ENCODE measurements at regions not wholly inside any gene's neighbourhood (a gene's known extent, or its start where the extent isn't known, plus 50 kb on each side); places are given as distances from the start of the nearest gene placed in this dataset.

DNA sequence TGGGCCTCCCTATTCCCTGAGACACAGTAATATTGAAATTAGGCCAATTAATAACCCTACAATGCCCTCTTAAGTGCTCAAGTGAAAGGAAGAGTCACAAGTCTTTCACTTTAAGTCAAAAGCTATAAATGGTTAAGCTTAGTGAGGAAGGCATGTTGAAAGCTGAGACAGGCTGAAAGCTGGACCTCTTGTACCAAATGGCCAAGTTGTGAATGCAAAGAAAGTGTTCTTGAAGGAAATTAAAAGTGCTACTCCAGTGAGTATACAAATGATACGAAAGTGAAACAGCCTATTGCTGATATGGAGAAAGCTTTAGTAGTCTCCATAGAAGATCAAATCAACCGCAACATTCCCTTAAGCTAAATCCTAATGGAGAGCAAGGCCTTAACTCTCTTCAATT, 140.8 kb downstream of the PTCSC3 start:
- intact Hi-C loops (cut with micrococcal nuclease) = no loop called here
- in situ Hi-C loops (cut with MboI) = no loop called here
- Histone ChIP-seq H4K20me1 (replicated peaks; ENCODE audit: control insufficient read depth, insufficient read depth, low read length) (no peaks in the 10 kb centered on the region), H3K36me3 (ENCODE audit: control insufficient read depth, insufficient read depth, low read length) (no peaks in the 10 kb centered on the region), H3K27me3 (ENCODE audit: control insufficient read depth in 2 of 2, insufficient read depth in 2 of 2, low read length in 2 of 2) (peaks cover 0 to 6% of the 10 kb centered on the region in 2 experiments; a peak in 1 of 5 replicates), H3K27ac (ENCODE audit: extremely low read depth, low read depth, low read length) (no peak overlapping the region), H3K4me1 (replicated peaks in 1 of 2; ENCODE audit: control insufficient read depth in 2 of 2, insufficient read depth in 2 of 2, low read length in 2 of 2) (no peaks in the 10 kb centered on the region), H3K9me3 (replicated peaks; ENCODE audit: control insufficient read depth, insufficient read depth, low read depth, low read length) (no peaks in the 10 kb centered on the region), H3K4me3 (no peak overlapping the region), H3K4me2 (ENCODE audit: insufficient read depth, low read length) (no peak overlapping the region), H3K9ac (ENCODE audit: insufficient read depth in 1 of 2, low read depth in 2 of 2, low read length in 2 of 2) (no peak overlapping the region), H3K9me1 (ENCODE audit: control insufficient read depth, insufficient read depth, low read length) (no peaks in the 10 kb centered on the region), H3K79me2 (ENCODE audit: control insufficient read depth, insufficient read depth, low read length) (no peaks in the 10 kb centered on the region), H2AFZ (ENCODE audit: low read depth, low read length) (no peak overlapping the region)
- BruUV-seq (replicated peaks) = no TSS peak
- ChIA-PET POLR2A (no interaction called here), CTCF (ENCODE audit: low intra/inter-chr PET ratio) (no interaction called here)
- DNase-seq (ENCODE audit: extremely low read depth in 1 of 4, low spot score in 3 of 4) (no peak), FAIRE-seq (no peak), ATAC-seq (no peak)
- WGBS (ENCODE audit: insufficient coverage, low coverage, missing lambda C conversion rate) = 3% methylated on average over 2 of the region's 2 CpGs
- TF ChIP-seq, protein P1, sequence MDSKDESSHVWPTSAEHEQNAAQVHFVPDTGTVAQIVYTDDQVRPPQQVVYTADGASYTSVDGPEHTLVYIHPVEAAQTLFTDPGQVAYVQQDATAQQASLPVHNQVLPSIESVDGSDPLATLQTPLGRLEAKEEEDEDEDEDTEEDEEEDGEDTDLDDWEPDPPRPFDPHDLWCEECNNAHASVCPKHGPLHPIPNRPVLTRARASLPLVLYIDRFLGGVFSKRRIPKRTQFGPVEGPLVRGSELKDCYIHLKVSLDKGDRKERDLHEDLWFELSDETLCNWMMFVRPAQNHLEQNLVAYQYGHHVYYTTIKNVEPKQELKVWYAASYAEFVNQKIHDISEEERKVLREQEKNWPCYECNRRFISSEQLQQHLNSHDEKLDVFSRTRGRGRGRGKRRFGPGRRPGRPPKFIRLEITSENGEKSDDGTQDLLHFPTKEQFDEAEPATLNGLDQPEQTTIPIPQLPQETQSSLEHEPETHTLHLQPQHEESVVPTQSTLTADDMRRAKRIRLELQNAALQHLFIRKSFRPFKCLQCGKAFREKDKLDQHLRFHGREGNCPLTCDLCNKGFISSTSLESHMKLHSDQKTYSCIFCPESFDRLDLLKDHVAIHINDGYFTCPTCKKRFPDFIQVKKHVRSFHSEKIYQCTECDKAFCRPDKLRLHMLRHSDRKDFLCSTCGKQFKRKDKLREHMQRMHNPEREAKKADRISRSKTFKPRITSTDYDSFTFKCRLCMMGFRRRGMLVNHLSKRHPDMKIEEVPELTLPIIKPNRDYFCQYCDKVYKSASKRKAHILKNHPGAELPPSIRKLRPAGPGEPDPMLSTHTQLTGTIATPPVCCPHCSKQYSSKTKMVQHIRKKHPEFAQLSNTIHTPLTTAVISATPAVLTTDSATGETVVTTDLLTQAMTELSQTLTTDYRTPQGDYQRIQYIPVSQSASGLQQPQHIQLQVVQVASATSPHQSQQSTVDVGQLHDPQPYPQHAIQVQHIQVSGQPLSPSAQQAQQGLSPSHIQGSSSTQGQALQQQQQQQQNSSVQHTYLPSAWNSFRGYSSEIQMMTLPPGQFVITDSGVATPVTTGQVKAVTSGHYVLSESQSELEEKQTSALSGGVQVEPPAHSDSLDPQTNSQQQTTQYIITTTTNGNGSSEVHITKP (IDR thresholded peaks at IDR 0.05; ENCODE audit: partially characterized antibody) = no peak
- TF ChIP-seq, protein P2, sequence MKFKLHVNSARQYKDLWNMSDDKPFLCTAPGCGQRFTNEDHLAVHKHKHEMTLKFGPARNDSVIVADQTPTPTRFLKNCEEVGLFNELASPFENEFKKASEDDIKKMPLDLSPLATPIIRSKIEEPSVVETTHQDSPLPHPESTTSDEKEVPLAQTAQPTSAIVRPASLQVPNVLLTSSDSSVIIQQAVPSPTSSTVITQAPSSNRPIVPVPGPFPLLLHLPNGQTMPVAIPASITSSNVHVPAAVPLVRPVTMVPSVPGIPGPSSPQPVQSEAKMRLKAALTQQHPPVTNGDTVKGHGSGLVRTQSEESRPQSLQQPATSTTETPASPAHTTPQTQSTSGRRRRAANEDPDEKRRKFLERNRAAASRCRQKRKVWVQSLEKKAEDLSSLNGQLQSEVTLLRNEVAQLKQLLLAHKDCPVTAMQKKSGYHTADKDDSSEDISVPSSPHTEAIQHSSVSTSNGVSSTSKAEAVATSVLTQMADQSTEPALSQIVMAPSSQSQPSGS (CRISPR knock-in tag; IDR thresholded peaks at IDR 0.05) = no peak
- TF ChIP-seq, protein P3, sequence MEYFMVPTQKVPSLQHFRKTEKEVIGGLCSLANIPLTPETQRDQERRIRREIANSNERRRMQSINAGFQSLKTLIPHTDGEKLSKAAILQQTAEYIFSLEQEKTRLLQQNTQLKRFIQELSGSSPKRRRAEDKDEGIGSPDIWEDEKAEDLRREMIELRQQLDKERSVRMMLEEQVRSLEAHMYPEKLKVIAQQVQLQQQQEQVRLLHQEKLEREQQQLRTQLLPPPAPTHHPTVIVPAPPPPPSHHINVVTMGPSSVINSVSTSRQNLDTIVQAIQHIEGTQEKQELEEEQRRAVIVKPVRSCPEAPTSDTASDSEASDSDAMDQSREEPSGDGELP (CRISPR knock-in tag; IDR thresholded peaks at IDR 0.05; ENCODE audit: borderline replicate concordance) = no peak
- TF ChIP-seq ZNF23 (CRISPR knock-in tag; IDR thresholded peaks at IDR 0.05) (no peak), NFATC3 (IDR thresholded peaks at IDR 0.05) (no peak), ZNF280B (CRISPR knock-in tag; IDR thresholded peaks at IDR 0.05) (no peak), ELF2 (CRISPR knock-in tag; IDR thresholded peaks at IDR 0.05) (no peak), MTA3 (IDR thresholded peaks at IDR 0.05; ENCODE audit: borderline replicate concordance) (no peak), ZSCAN32 (CRISPR knock-in tag; IDR thresholded peaks at IDR 0.05) (no peak)
- TF ChIP-seq, protein P4, sequence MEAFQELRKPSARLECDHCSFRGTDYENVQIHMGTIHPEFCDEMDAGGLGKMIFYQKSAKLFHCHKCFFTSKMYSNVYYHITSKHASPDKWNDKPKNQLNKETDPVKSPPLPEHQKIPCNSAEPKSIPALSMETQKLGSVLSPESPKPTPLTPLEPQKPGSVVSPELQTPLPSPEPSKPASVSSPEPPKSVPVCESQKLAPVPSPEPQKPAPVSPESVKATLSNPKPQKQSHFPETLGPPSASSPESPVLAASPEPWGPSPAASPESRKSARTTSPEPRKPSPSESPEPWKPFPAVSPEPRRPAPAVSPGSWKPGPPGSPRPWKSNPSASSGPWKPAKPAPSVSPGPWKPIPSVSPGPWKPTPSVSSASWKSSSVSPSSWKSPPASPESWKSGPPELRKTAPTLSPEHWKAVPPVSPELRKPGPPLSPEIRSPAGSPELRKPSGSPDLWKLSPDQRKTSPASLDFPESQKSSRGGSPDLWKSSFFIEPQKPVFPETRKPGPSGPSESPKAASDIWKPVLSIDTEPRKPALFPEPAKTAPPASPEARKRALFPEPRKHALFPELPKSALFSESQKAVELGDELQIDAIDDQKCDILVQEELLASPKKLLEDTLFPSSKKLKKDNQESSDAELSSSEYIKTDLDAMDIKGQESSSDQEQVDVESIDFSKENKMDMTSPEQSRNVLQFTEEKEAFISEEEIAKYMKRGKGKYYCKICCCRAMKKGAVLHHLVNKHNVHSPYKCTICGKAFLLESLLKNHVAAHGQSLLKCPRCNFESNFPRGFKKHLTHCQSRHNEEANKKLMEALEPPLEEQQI (IDR thresholded peaks at IDR 0.05) = no peak
- TF ChIP-seq, protein P5, sequence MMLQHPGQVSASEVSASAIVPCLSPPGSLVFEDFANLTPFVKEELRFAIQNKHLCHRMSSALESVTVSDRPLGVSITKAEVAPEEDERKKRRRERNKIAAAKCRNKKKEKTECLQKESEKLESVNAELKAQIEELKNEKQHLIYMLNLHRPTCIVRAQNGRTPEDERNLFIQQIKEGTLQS (IDR thresholded peaks at IDR 0.05) = no peak
- TF ChIP-seq, protein P5 (CRISPR knock-in tag; conservative IDR thresholded peaks at IDR 0.05) = no peak

Measured in K562 (cell line).